SIG-M5 treated with dmso at 0.1 percent for 504 hours (cell line): ENCODE measurements at regions not wholly inside any gene's neighbourhood (a gene's known extent, or its start where the extent isn't known, plus 50 kb on each side); places are given as distances from the start of the nearest gene placed in this dataset.
A peak's percentile ranks its signal among the peaks of the same experiment; 100 is the strongest.
"Not testable (repeated sequence)": the region's sequence is repeated elsewhere in the genome, so short reads cannot be mapped to it uniquely, and the experiment has no call there.

Source experiments
- DNase-seq: peaks from one replicate; lab custom pipeline; 2025; ENCODE audit not compliant: unreplicated experiment; lab: John Stamatoyannopoulos, UW

GRCh38 chr2:215722986-215723630, 287.2 kb upstream of the FN1 start:
- no peak for DNase-seq

DNA sequence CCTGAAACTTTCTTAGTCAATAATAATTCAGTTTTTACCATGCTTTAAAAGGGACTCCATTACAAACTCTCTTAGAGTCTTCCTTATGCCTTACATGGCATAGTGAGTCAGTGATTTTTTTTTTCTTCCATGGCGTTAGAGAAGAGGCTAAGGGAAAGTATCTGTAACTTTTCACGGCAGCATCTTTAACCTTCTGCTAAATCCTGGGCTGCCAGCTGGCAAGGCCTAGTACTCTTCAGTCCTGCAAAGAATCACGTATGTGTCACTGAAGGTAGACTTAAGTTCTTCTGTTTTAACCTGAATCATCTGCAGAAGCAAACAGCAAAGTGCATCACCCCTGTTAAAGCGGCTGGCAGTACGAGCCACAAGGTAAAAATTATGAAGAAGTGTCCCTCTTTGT, 286.3 kb upstream of the FN1 start:
- no peak for DNase-seq

DNA sequence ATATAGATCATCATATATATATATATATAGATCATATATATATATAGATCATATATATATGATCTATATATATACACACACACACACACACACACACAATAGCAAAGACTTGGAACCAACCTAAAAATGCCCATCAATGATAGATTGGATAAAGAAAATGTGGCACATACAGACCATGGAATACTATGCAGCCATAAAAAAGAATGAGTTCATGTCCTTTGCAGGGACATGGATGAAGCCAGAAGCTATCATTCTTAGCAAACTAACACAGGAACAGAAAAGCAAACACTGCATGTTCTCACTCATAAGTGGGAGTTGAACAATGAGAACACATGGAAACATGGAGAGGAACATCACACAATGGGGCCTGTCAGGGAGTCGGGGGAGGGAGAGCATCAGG, 285.6 kb upstream of the FN1 start:
- not testable (repeated sequence) for DNase-seq

GRCh38 chr2:215718890-215719289, 283.0 kb upstream of the FN1 start:
- no peak for DNase-seq

GRCh38 chr2:215718436-215718835, 282.6 kb upstream of the FN1 start:
- DNase-seq, result no peak

DNA sequence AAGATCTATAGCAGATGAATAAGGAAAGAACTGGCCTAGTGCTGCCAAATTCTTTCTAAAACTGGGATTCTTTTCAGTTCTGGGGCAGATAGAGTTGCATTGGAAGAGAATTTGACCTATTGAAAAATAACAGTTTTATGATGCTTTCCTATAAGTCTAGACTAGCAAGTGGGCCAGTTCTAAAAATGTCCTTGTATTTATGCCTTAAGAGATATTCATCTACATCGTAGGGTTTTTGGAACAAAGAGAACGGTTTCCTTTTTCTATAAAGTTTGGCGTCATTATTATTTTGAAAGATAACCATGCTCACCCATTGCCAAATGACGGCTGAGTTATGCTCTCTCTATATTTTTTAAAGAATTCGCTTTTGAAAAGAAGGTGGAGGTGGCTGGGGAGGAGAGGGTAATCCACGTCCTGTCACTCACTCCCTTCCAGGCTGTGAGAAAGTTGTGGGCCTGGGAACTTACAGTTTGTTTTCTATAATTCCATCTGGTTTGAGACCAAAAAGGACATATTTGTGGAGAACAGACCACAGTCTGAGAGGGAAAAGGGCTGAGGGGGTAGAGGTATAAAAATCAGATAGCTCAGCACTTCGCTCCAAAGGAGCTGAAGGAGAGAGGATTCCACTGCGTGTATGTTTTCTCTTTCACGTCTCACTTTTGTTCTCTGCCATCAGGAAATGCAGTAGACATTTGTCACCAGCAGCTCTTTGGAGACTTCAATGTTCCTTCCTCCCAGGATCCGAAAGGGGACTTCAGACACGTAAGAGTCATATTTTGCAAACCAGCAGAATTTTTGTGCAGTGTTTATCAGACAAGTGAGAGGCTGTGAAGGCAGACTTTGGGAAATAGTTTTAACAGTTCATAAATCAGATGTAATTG, 281.9 kb upstream of the FN1 start:
- no peak for DNase-seq

GRCh38 chr2:215716956-215717355, 281.1 kb upstream of the FN1 start:
- DNase-seq, result no peak

DNA sequence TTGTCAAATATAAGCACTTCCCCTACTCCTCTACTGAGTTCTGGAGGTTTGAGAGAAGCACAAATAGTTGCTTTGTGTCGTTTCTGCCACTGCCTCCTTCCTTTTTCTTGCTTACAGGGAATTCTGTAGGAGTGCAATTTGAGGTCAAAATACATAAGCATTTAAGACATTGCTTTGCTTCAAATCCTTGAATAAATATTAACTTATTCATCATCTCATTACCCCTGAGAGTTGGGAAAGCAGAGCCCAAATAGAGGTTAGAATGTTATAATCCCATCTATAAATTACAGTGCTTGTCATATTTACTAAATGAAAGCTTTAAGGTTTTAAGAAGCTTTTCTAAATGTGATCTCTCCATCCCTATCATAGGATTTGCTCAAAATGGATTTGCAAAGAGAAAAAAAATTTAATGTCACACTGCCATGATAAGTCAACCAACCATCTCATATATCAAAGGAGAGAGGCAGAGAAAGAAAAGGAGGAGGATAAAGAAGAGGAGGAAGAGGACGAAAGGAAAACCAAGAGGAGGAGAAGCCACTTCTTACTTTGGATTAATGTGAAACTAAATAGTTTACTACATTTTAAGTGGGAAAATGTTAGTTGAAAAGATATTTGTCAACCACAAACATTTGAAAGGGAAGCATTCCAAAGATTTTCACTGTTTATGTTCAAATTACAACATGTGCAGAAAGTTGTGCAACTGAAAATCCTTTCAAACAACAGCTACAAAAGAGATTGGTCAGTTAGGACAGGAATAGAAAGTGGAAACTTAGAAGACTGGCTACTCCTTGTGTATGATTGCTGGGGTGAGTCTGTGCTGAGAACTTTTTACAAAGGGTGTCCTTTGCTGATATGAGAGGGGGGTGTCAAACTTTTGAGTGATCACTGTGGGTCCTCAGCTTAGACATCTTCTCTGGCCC, 277.3 kb upstream of the FN1 start:
- peak; percentile 31 for DNase-seq

DNA sequence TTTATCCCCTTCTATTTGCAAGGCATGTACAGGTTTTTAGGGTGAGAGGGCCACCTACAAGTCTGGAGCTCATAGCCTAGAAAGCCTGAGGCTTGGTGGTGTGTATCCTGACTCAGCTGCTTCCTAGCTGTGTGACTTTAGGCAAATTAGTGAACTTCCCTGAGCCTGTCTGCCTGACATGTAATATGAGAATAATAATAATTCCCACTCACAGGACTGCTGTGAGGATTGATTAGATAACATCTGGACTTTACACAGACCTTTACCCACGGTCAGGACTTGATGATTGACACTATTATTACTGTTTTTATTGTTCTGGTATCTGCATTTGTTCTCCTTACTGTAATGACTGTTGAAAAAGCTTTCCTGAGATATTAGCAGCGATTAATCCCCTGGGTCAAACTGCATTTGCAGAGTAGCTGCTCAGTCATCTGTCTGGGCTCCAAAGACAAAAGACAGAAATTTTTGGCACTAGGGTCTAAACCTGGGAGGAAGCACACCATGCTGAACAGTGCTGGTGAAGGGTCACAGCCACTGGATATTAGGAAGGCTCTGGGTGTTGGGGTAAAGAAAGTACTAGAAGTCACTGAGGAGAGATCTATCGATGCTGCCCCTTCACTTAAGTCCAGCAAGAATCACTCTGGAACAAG, 276.5 kb upstream of the FN1 start:
- DNase-seq, result no peak

DNA sequence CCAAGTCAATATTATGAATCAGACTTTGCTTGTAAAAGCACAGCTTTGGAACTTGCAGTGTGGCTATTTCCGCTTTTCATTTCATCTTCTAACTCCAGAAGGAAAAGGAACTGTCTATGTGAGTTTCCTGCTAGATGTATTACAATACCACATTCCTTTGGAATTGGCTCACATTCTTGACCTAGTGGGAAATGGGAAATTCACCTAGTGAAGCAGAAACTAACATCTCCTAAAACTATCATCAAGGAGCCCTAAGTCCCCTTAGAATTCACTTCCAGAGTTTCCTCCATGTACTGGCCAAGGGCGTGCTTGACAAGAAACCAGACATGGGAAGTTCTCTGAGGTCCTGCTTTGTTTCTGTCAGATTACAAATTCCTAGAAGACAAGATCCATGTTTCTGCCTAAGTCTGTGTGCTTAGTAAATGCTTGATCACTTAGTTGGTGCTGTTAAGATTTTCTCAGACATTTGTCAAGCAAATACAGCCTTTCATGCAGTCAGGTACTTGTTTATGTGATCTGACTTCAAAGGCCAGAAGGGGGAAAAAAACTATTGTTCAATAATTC, 275.7 kb upstream of the FN1 start:
- peak; percentile 44 for DNase-seq

DNA sequence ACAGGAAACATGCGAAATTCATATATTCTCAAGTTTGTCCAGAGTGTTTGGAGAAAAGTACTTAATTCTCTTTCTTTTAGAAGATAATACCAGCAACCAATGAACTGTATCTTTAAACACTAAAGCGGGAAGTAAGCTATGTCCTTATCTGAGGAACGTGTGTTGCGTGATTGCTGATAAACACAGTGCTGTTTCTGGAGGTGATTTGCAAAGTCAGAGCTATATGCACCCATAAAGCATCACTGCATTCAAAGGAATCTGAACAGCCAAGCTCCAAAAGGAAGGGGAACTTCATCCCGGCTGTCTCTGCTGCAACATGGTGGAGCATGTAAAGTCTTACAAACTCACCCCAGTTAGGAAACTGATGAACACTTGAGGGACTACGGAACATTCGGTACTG, 271.7 kb upstream of the FN1 start:
- DNase-seq, result no peak

DNA sequence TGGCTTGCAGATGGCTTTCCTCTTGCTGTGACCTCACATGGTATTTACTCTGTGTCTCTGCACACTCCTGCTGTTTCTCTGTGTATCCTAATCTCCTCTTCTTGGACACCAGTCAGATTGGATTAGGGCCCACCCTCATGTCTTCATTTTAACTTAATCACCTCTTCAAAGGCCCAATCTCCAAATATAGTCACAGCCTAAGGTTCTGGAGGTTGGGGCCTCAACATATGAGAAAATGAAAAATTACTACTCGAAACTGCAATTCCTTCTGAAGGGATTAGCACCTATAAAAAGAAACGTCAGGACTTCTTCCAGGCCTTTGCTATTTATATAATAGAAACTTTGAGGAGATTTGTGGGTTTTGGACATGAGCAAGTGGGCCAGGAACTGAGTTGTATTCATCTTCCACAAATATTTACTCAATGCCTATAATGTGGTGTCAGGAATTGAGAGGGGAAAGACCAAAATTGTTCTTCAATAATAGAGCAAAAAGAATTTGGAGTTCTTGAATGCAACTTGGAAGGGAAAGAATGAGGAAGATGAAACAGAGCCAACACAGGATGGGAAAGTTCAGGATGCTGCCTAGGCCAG, 270.0 kb upstream of the FN1 start:
- DNase-seq, result no peak

DNA sequence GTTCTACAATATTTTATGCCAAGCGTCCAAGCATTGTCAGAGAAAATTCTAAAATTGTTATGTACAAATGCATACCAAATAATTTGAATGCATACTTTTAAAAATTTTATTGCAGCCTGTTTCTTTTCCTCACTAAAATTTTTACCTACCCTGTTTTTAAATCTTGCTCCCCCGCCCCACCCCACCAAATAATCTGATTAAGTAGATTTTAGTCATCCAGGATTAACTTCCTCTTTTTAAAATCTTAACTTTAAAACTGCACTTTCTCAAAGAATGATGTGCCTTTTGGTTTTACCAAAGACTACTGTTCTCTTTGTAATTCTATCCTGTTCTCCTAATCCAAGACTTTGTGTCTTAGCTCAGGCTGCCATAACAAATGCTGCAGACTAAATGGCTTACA, 269.4 kb upstream of the FN1 start:
- DNase-seq, result no peak

DNA sequence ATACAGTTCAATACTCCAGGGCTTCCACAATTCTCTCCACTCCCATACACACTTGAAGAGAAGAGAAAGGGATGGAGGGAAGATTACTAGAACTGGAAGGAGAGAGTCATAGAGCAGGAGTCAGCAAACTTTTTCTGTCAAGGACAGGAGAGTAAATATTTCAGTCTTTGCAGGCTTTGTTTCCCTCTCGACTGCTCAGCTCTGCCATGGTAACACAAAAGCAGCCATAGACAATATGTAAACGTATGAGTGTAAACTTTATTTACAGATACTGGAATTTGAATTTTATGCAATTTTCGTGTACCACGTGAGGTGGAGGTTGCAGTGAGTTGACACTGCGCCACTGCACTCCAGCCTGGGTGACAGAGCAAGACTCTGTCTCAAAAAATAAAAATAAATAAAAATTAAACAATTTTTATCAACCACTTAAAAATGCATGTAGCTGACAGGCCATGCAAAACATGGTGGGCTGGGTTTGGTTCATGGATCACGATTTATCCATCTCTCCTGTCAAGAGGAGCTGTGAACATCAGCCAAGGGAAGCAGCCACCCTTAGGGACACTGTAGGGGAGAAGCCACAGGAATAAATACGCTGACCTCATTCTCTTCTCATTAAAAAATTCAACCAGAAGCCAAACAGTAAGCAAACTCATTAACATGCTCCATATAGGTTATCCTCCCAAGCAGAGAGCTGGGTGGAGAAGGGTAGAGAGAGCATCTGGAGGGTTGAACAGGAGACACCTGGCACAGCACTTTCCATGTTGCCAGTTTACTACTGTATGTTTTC, 266.4 kb upstream of the FN1 start:
- DNase-seq, result no peak

GRCh38 chr2:215699700-215700538, 264.1 kb upstream of the FN1 start:
- peak; percentile 22 for DNase-seq

DNA sequence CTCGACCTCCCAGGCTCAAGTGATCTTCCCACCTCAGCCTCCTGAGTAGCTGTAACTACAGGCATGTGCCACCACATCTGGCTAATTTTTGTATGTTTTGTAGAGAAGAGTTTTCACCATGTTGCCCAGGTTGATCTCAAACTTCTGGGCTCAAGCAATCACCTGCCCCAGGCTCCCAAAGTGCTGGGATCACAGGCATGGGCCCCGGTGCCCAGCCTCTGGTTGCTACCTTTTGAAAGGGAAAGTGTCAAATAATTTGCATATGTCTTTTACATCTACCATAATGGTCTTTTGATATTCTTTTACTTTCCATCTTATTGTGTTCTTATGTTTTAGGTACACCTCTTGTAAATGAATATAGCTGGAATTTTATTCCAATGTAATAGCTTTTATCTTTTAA, 263.1 kb upstream of the FN1 start:
- no peak for DNase-seq

DNA sequence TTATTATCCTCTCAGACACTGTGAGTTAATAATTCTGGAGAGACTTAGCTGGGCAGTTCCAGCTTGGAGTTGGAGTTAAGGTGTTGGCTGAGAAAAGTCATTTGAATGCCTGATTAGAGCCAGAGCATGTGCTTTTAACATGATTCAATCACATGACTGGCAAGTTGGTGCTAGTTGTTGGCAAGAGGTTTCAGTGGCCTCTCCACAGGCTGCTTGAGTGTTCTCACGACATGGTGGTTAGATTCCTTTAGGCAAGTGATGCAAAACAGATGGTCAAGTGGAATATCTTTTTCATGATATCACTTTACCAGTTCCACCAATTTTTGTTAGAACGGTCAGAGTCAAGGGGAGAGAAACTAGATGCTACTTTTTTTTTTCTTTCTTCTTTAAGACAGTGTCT, 262.7 kb upstream of the FN1 start:
- no peak for DNase-seq

- DNase-seq, result no peak
Observed at GRCh38 chr2:215697496-215697895, 261.6 kb upstream of the FN1 start.

- peak; percentile 7 for DNase-seq
Observed at GRCh38 chr2:215697003-215697402, 261.1 kb upstream of the FN1 start.
